GM12878 (cell line): ENCODE measurements at regions not wholly inside any gene's neighbourhood (a gene's known extent, or its start where the extent isn't known, plus 50 kb on each side); places are given as distances from the start of the nearest gene placed in this dataset.

Experiments used
- ATAC-seq: fragments of 200-7000 bp; cut with Tn5 transposase; 3 replicates; pipeline ENCODE4 v1.9.1; 2020; ENCODE audit warnings: mild to moderate bottlenecking, moderate library complexity
- BruUV-seq: library from RNA; stranded (reverse); fragments of 400-500 nt; replicated peaks from 2 replicates; lab custom pipeline; 2021; lab: Mats Ljungman, UMichigan
- CTCF ChIA-PET: fragments of 300-600 bp; sonication (Branson Sonifier 250); formaldehyde crosslinking; extraction: SDS; loops from one replicate; lab custom pipeline; 2021; ENCODE audit warnings: inconsistent platforms; lab: Yijun Ruan, JAX
- POLR2A ChIA-PET: fragments of 350-600 bp; formaldehyde crosslinking; extraction: SDS; loops from one replicate; lab custom pipeline; 2021; ENCODE audit warnings: inconsistent platforms; lab: Charles Lee
- RAD21 ChIA-PET: fragments of 300-600 bp; sonication (Branson Sonifier 250); formaldehyde crosslinking; loops from one replicate; lab custom pipeline; 2023; ENCODE audit warnings: antibody characterized with exemption; ENCODE audit not compliant: unreplicated experiment; lab: Charles Lee
- SMC1A ChIA-PET: fragments of 300-600 bp; sonication (Branson Sonifier 250); formaldehyde crosslinking; loops from one replicate; lab custom pipeline; 2023; ENCODE audit not compliant: unreplicated experiment, uncharacterized antibody; lab: Charles Lee
- DNase-seq: peaks from one replicate; pipeline ENCODE4 v3.0.0-alpha.2; 2011; ENCODE audit warnings: low read depth, low spot score
- FAIRE-seq: peaks from 3 replicates; lab custom pipeline; 2011; peaks lifted over from hg19 to GRCh38; lab: Jason Lieb, UNC
- H2AFZ ChIP-seq: 2 replicates; pipeline ENCODE4 v1.6.0; 2011; ENCODE audit warnings: low read depth, low read length, control low read depth; ENCODE audit not compliant: control insufficient read depth
- H3K27ac ChIP-seq: 2 replicates; pipeline ENCODE4 v1.5.1; 2011; ENCODE audit warnings: control low read depth; ENCODE audit not compliant: control insufficient read depth, insufficient read depth
- H3K27me3 ChIP-seq, 2 experiments: replicated peaks in 1 of 2; 2 replicates each; pipeline versions ENCODE4 v1.6.0 to v1.6.1; 2011; ENCODE audit warnings: low read length in 1 of 2; ENCODE audit not compliant: control insufficient read depth in 2 of 2, insufficient read depth in 2 of 2
- H3K36me3 ChIP-seq, 2 experiments: 2 replicates each; pipeline ENCODE4 v1.5.1; 2011; ENCODE audit warnings: low read length in 1 of 2; ENCODE audit not compliant: control insufficient read depth in 2 of 2, insufficient read depth in 2 of 2
- H3K4me1 ChIP-seq: 2 replicates; pipeline ENCODE4 v1.6.1; 2011; ENCODE audit warnings: mild to moderate bottlenecking, low read length, moderate library complexity, mixed read lengths; ENCODE audit not compliant: control insufficient read depth, insufficient read depth
- H3K4me2 ChIP-seq: 2 replicates; pipeline ENCODE4 v1.6.0; 2011; ENCODE audit warnings: control low read depth; ENCODE audit not compliant: control insufficient read depth, insufficient read depth
- H3K4me3 ChIP-seq: fragments of 200-600 bp; sonication (generic); 2 replicates; pipeline ENCODE4 v1.5.1; 2016
- H3K79me2 ChIP-seq: 2 replicates; pipeline ENCODE4 v1.6.0; 2011; ENCODE audit warnings: low read length; ENCODE audit not compliant: control insufficient read depth, insufficient read depth
- H3K9ac ChIP-seq: 2 replicates; pipeline ENCODE4 v1.8.0; 2011; ENCODE audit warnings: low read length, control low read depth, mixed read lengths; ENCODE audit not compliant: control insufficient read depth, insufficient read depth
- H3K9me3 ChIP-seq: replicated peaks from 3 replicates; pipeline ENCODE4 v1.5.1; 2011; ENCODE audit warnings: mild to moderate bottlenecking, low read length; ENCODE audit not compliant: control insufficient read depth, insufficient read depth
- H4K20me1 ChIP-seq: 2 replicates; pipeline ENCODE4 v1.6.0; 2011; ENCODE audit not compliant: control insufficient read depth, insufficient read depth
- BCL11A ChIP-seq: IDR thresholded peaks from 2 replicates; pipeline ENCODE4 v1.6.1; 2011; ENCODE audit warnings: low read depth, low read length
- CREM ChIP-seq: IDR thresholded peaks from 2 replicates; pipeline ENCODE4 v1.6.1; 2014; ENCODE audit warnings: antibody characterized with exemption, low read depth
- E2F4 ChIP-seq: IDR thresholded peaks from 2 replicates; pipeline ENCODE4 v1.6.1; 2012; ENCODE audit warnings: low read depth, low read length, improper control_type of control experiment
- FOS ChIP-seq: IDR thresholded peaks from 3 replicates; pipeline ENCODE4 v1.6.1; 2011; ENCODE audit warnings: borderline replicate concordance; ENCODE audit not compliant: insufficient read length; ENCODE audit errors: extremely low read depth
- GABPA ChIP-seq: IDR thresholded peaks from 2 replicates; pipeline ENCODE4 v1.6.1; 2014; ENCODE audit warnings: antibody characterized with exemption, low read depth, mild to moderate bottlenecking, inconsistent platforms
- NKRF ChIP-seq: fragments of 450-650 bp; conservative IDR thresholded peaks from 2 replicates; pipeline ENCODE4 v1.6.1; 2017; ENCODE audit warnings: mild to moderate bottlenecking, moderate library complexity
- RB1 ChIP-seq: fragments of 450-650 bp; formaldehyde crosslinking; IDR thresholded peaks from 2 replicates; pipeline ENCODE4 v1.6.1; 2017; ENCODE audit warnings: mild to moderate bottlenecking, borderline replicate concordance
- SP1 ChIP-seq: IDR thresholded peaks from one replicate; pipeline ENCODE4 v1.6.1; 2011; ENCODE audit warnings: low read depth, low read length
- SREBF2 ChIP-seq: IDR thresholded peaks from 2 replicates; pipeline ENCODE4 v1.6.1; 2012; ENCODE audit warnings: mild to moderate bottlenecking, low read length
- YBX1 ChIP-seq: fragments of 450-650 bp; IDR thresholded peaks from 2 replicates; pipeline ENCODE4 v1.6.1; 2016; ENCODE audit warnings: antibody characterized with exemption
- ZNF592 ChIP-seq: fragments of 450-650 bp; IDR thresholded peaks from 2 replicates; pipeline ENCODE4 v1.6.1; 2017; ENCODE audit warnings: mild to moderate bottlenecking, moderate library complexity
- WGBS: methylation state at CpG from one replicate; pipeline ENCODE4 v1.1.6; 2016; ENCODE audit warnings: low lambda C conversion rate; ENCODE audit not compliant: insufficient replicate concordance, insufficient coverage; ENCODE audit errors: missing lambda C conversion rate; 5-methylcytosine and 5-hydroxymethylcytosine counted together
- in situ Hi-C: fragments of 300-500 bp; cut with MboI; formaldehyde crosslinking; loops from 9 replicates; pipeline ENCODE4 v1.14.3; 2018; ENCODE audit warnings: mixed read lengths
- intact Hi-C: fragments of 100-400 bp; cut with micrococcal nuclease; formaldehyde crosslinking; loops from one replicate; pipeline ENCODE4 v1.14.2; 2022; ENCODE audit not compliant: unreplicated experiment
- TF ChIP-seq, protein P1 (sequence below): fragments of 450-650 bp; formaldehyde crosslinking; IDR thresholded peaks from 2 replicates; pipeline ENCODE4 v1.5.0; 2022; ENCODE audit warnings: mild to moderate bottlenecking, missing genetic modification characterization

DNA sequence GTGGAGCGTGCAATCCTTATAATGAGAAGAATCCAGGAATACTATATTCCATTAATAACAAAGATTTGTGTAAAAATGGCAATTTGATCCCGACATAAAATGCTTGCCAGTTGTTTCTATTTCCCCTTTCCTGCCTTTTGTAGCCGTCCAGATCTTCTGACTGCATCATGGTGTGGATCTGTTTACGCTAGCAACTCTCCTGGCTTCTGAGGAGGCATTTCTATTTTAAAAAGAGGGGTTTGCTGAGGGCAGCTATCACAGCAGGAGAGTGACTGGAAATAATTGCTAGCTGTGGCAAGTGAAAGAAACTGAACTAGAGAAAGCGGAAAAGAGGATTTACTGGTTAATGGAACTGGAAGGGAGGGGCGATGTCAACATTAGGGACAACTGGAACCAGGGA is 145.6 kb downstream of the ATP23 start:
- Histone ChIP-seq H3K79me2 (no peaks in the 10 kb centered on the region), H3K9ac (no peak overlapping the region), H3K4me2 (no peak overlapping the region), H3K4me3 (no peak overlapping the region), H3K36me3 (no peaks in the 10 kb centered on the region), H3K4me1 (no peaks in the 10 kb centered on the region), H3K27me3 (no peaks in the 10 kb centered on the region), H4K20me1 (no peaks in the 10 kb centered on the region), H3K9me3 (no peaks in the 10 kb centered on the region), H2AFZ (no peak overlapping the region), H3K27ac (no peak overlapping the region)
- no TSS peak for BruUV-seq
- 38% methylated on average over 6 of the region's 6 CpGs for WGBS
- in situ Hi-C loops: no loop called here
- SMC1A ChIA-PET: no interaction called here
- RAD21 ChIA-PET: no interaction called here
- CTCF ChIA-PET: no interaction called here
- FAIRE-seq (no peak), ATAC-seq (no peak), DNase-seq (no peak)
- TF ChIP-seq, protein P1, sequence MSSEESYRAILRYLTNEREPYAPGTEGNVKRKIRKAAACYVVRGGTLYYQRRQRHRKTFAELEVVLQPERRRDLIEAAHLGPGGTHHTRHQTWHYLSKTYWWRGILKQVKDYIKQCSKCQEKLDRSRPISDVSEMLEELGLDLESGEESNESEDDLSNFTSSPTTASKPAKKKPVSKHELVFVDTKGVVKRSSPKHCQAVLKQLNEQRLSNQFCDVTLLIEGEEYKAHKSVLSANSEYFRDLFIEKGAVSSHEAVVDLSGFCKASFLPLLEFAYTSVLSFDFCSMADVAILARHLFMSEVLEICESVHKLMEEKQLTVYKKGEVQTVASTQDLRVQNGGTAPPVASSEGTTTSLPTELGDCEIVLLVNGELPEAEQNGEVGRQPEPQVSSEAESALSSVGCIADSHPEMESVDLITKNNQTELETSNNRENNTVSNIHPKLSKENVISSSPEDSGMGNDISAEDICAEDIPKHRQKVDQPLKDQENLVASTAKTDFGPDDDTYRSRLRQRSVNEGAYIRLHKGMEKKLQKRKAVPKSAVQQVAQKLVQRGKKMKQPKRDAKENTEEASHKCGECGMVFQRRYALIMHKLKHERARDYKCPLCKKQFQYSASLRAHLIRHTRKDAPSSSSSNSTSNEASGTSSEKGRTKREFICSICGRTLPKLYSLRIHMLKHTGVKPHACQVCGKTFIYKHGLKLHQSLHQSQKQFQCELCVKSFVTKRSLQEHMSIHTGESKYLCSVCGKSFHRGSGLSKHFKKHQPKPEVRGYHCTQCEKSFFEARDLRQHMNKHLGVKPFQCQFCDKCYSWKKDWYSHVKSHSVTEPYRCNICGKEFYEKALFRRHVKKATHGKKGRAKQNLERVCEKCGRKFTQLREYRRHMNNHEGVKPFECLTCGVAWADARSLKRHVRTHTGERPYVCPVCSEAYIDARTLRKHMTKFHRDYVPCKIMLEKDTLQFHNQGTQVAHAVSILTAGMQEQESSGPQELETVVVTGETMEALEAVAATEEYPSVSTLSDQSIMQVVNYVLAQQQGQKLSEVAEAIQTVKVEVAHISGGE (CRISPR knock-in tag): no peak
- TF ChIP-seq CREM (no peak), GABPA (no peak), YBX1 (no peak), NKRF (no peak), ZNF592 (no peak), SP1 (no peak), RB1 (no peak), E2F4 (no peak), BCL11A (no peak), FOS (no peak), SREBF2 (no peak)
- intact Hi-C loops: no loop called here
- POLR2A ChIA-PET: no interaction called here
